ENCODE measurements at regions not wholly inside any gene's neighbourhood (a gene's known extent, or its start where the extent isn't known, plus 50 kb on each side); places are given as distances from the start of the nearest gene placed in this dataset.

DNA sequence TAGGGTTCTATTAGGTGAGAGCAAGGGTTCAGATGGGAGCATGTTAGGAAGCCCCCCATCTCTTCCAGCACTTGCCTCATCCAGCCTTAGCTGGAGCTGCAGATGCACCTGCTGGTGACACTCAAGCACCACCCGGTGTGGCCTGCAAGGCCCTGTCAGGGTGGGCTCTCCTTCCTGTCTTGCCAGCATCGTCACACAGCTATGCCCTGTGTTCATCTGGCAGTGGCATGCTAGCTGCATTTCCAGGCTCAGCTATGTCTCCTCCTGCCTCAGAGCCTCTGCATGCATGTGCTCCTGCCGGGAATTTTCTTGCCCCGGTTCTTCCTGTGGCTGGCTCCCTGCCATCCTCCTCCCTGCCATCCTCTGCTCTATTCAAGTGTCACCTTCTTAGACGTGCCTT is 129.7 kb upstream of the KLF6 start:
- no peaks in the 10 kb centered on the region for H3K9me3 ChIP-seq
- TF ChIP-seq, protein P1, sequence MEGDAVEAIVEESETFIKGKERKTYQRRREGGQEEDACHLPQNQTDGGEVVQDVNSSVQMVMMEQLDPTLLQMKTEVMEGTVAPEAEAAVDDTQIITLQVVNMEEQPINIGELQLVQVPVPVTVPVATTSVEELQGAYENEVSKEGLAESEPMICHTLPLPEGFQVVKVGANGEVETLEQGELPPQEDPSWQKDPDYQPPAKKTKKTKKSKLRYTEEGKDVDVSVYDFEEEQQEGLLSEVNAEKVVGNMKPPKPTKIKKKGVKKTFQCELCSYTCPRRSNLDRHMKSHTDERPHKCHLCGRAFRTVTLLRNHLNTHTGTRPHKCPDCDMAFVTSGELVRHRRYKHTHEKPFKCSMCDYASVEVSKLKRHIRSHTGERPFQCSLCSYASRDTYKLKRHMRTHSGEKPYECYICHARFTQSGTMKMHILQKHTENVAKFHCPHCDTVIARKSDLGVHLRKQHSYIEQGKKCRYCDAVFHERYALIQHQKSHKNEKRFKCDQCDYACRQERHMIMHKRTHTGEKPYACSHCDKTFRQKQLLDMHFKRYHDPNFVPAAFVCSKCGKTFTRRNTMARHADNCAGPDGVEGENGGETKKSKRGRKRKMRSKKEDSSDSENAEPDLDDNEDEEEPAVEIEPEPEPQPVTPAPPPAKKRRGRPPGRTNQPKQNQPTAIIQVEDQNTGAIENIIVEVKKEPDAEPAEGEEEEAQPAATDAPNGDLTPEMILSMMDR (IDR thresholded peaks at IDR 0.05), result no peak
- ATAC-seq (ENCODE audit: insufficient number of reproducible peaks, low FRiP score, low read depth) (no peak), DNase-seq (ENCODE audit: low spot score) (no peak)
- no peaks in the 10 kb centered on the region for H3K27me3 ChIP-seq (replicated peaks; ENCODE audit: insufficient read depth)
- peaks cover under 1 to 21% of the 10 kb centered on the region in 2 donors for H3K4me1 ChIP-seq (ENCODE audit: control insufficient read depth in 1 of 2, low read depth in 2 of 2)
- no peak overlapping the region for H3K27ac ChIP-seq
- H3K4me3 ChIP-seq, result no peak overlapping the region
- no peaks in the 10 kb centered on the region for H3K36me3 ChIP-seq

GRCh38 chr10:3911713-3912442 is 126.9 kb upstream of the KLF6 start:
- Histone ChIP-seq H3K4me1 (ENCODE audit: control insufficient read depth in 1 of 2, low read depth in 2 of 2) (peaks cover 0 to 14% of the 10 kb centered on the region in 2 donors), H3K27ac (peak overlapping the region in 1 of 2 donors; percentile 6), H3K27me3 (replicated peaks; ENCODE audit: insufficient read depth) (no peaks in the 10 kb centered on the region), H3K36me3 (no peaks in the 10 kb centered on the region), H3K4me3 (no peak overlapping the region), H3K9me3 (no peaks in the 10 kb centered on the region)
- TF ChIP-seq, protein P1 (IDR thresholded peaks at IDR 0.05), result no peak
- DNase-seq (ENCODE audit: low spot score), result no peak
- ATAC-seq (ENCODE audit: insufficient number of reproducible peaks, low FRiP score, low read depth), result no peak

GRCh38 chr10:3911241-3911640 is 126.2 kb upstream of the KLF6 start:
- no peak overlapping the region for H3K27ac ChIP-seq
- no peak overlapping the region for H3K4me3 ChIP-seq
- peaks cover 0 to 14% of the 10 kb centered on the region in 2 donors for H3K4me1 ChIP-seq (ENCODE audit: control insufficient read depth in 1 of 2, low read depth in 2 of 2)
- no peak for ATAC-seq (ENCODE audit: insufficient number of reproducible peaks, low FRiP score, low read depth)
- H3K27me3 ChIP-seq (replicated peaks; ENCODE audit: insufficient read depth), result no peaks in the 10 kb centered on the region
- no peaks in the 10 kb centered on the region for H3K9me3 ChIP-seq
- TF ChIP-seq, protein P1 (IDR thresholded peaks at IDR 0.05), result no peak
- no peaks in the 10 kb centered on the region for H3K36me3 ChIP-seq
- DNase-seq (ENCODE audit: low spot score), result no peak

GRCh38 chr10:3909339-3909738 is 124.3 kb upstream of the KLF6 start:
- no peaks in the 10 kb centered on the region for H3K9me3 ChIP-seq
- no peak overlapping the region for H3K27ac ChIP-seq
- no peaks in the 10 kb centered on the region for H3K27me3 ChIP-seq (replicated peaks; ENCODE audit: insufficient read depth)
- no peaks in the 10 kb centered on the region for H3K36me3 ChIP-seq
- peaks cover 0 to 14% of the 10 kb centered on the region in 2 donors for H3K4me1 ChIP-seq (ENCODE audit: control insufficient read depth in 1 of 2, low read depth in 2 of 2)
- ATAC-seq (ENCODE audit: insufficient number of reproducible peaks, low FRiP score, low read depth) (no peak), DNase-seq (ENCODE audit: low spot score) (no peak)
- no peak overlapping the region for H3K4me3 ChIP-seq
- TF ChIP-seq, protein P1 (IDR thresholded peaks at IDR 0.05), result no peak

GRCh38 chr10:3908183-3908582 is 123.2 kb upstream of the KLF6 start:
- Histone ChIP-seq H3K27ac (no peak overlapping the region), H3K36me3 (no peaks in the 10 kb centered on the region), H3K4me1 (ENCODE audit: control insufficient read depth in 1 of 2, low read depth in 2 of 2) (peaks cover 0 to 14% of the 10 kb centered on the region in 2 donors), H3K27me3 (replicated peaks; ENCODE audit: insufficient read depth) (no peaks in the 10 kb centered on the region), H3K9me3 (no peaks in the 10 kb centered on the region), H3K4me3 (no peak overlapping the region)
- no peak for DNase-seq (ENCODE audit: low spot score)
- TF ChIP-seq, protein P1 (IDR thresholded peaks at IDR 0.05), result no peak
- ATAC-seq (ENCODE audit: insufficient number of reproducible peaks, low FRiP score, low read depth), result no peak
